HG03097 (cell line): ENCODE measurements at regions not wholly inside any gene's neighbourhood (a gene's known extent, or its start where the extent isn't known, plus 50 kb on each side); places are given as distances from the start of the nearest gene placed in this dataset.
"Not testable (repeated sequence)": the region's sequence is repeated elsewhere in the genome, so short reads cannot be mapped to it uniquely, and the experiment has no call there.

Experiments used
- ATAC-seq: cut with Tn5 transposase; IDR thresholded peaks from one replicate; pipeline ENCODE4 v1.9.1; 2021; ENCODE audit not compliant: unreplicated experiment, low FRiP score

DNA sequence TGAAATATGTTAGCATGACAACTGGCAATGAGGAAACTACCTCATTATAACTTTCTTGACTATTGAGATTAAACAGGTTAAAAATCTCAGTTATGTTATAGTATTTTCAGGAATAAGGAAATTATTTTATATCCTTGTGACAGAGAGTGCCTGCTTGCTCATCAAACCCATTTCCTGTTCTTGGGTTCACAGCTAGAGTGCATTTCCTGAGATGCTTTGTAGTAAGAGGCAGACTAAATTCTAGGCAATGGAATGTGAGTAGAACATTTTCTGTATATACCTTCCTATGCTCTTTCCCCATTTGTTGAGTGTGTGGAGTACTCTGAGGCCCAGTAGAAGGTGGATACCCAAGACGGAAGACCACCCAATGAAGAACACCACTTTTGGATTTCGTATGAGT lies 96.9 kb upstream of the CASK start:
- ATAC-seq = no peak

DNA sequence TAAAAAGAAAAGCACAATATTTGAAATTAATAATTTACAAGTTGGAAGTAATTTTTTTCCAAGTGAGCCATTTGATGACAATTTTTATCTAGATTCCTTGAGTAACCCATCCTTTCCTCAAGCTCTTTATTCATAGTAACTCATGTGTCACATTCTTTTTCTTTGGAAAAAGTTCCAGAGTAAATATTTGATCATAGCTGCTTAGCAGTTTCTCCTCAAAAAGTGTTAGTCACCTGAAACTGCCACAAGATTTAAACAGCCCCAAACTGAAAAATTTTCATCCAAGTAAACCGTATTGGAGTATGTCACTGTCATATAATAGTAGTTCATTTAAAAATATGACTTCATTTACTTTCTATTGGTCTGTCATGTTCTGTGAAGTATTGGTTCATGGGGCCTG lies 94.6 kb upstream of the CASK start:
- ATAC-seq = no peak

DNA sequence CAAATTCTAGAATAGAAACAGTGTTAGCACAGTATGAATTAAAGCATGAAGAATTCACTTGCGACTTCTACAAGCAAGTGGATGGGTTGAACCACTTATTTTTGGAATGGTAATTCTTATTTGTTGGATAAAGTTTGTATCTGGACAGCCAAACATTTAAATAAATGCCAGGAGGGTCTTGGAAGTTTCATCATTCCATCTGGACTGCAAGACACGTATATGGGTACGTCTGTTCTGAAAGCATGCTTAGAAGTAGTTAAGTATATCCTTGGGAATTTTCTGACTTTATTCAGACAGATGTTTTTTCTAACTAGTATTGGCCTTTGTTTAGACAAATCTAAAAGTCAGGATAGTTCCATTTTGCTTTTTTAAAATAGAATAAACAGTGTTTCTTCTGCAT lies 77.5 kb upstream of the CASK start:
- ATAC-seq = no peak

DNA sequence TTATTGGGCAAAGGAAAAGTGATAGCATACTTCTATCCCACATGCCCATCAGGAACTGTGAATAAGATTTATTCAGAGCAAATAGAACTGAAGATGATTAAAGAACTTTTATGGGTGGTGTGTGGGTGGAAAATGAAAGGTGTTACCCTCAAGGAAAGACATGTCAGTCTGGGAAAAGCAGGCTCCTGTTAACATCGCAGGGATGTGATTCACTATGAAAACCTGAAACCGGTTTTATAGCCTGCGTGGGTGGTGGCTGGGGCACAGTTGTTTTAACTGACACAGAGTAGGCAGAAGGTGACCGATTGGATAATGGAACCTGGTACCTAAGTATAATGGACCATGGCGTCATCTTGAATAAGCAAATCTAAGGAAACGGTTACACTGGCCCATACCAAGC lies 61.3 kb upstream of the CASK start:
- no peak for ATAC-seq

DNA sequence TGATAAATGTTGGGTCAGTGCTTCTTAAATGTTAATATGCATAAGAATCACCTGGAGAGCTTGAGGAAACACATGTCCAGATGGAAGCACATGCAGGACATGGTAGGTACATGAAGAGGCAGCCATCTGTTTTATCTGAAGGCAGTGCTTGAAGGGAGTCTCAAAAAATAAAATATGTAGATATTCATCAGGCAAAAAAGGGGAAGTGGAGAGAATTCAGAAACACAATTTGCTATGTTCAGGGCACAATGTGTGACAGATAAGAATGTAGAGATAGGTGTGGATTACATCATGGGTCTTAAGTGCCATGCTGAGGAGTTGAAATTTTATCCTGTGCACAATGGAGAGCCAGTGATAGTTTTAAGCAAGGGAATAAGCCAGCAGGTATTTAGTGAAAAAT lies 59.6 kb upstream of the CASK start:
- ATAC-seq = no peak

DNA sequence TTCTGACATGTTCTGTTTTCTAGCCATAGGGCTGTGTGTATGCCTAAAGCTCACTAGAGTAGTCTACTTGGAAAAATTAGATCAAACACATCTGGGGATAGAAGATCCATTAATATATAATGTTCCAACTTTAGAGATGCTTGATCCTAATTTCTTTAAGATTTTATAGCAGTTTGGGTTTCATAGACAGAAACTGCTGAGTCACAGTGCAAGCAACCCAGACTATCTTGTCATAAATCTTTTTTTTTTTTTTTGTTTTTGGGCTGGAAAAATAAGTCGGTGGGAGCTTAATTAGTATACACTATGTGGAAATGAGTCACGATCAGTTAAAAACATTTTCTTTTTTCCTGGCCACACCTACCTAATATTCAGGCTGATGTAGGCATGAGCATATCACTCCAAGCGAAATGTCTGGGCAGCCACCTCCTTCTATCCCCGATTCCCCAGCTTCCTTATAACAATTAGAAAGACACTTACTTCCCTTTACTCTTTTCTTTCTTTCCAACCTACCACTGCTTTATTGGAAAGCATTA lies 58.2 kb upstream of the CASK start:
- ATAC-seq = no peak

DNA sequence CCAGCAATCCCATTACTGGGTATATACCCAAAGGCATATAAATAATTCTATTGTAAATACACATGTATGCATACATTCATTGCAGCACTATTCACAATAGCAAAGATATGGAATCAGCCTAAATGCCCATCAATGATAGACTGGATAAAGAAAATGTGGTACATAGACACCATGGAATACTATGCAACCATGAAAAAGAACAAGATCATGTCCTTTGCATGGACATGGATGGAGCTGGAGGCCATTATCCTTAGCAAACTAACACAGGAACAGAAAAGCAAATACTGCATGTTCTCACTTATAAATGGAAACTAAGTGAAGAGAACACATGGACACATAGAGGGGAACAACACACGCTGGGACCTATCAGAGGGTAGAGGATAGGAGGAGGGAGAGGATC lies 51.3 kb upstream of the CASK start:
- not testable (repeated sequence) for ATAC-seq

DNA sequence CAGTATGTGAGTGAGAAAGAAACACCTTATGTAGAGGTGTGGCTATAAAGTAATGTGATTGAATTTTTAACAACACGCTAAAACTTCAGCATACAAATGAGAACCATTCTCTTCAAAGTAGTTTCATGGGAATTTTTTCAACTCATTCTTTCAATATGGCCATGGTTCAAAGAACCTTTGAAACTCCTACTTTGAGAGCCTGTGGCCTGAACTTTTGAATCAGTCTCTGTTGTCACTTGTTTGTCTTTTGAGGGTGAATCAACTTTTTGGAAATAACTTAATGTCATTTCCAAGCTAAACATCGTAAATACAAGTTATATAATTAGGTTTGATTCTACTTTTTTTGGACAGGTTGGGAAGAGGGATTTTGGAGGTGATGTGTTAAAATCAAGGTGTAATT lies 49.9 kb upstream of the CASK start:
- no peak for ATAC-seq
